A673 (cell line): ENCODE measurements at regions not wholly inside any gene's neighbourhood (a gene's known extent, or its start where the extent isn't known, plus 50 kb on each side); places are given as distances from the start of the nearest gene placed in this dataset.

ENCODE experiments used
- BruUV-seq: library from RNA; stranded (reverse); fragments of 400-500 nt; replicated peaks from 2 replicates; lab custom pipeline; 2021; lab: Mats Ljungman, UMichigan
- CTCF ChIA-PET: fragments of 300-600 bp; sonication (Branson Sonifier 250); formaldehyde crosslinking; loops from one replicate; lab custom pipeline; 2022; ENCODE audit warnings: antibody characterized with exemption; lab: Charles Lee
- POLR2A ChIA-PET: fragments of 300-600 bp; sonication (Branson Sonifier 250); formaldehyde crosslinking; loops from one replicate; lab custom pipeline; 2022; ENCODE audit warnings: antibody characterized with exemption; ENCODE audit not compliant: low non-redundant PET; lab: Charles Lee
- DNase-seq: peaks from one replicate; pipeline ENCODE4 v3.0.0-alpha.2; 2015; ENCODE audit warnings: low spot score
- H3K27ac ChIP-seq: fragments of 200-600 bp; sonication (generic); 2 replicates; pipeline ENCODE4 v1.5.1; 2016; ENCODE audit warnings: mixed run types, low read depth, mild to moderate bottlenecking, mixed read lengths, antibody characterized with exemption, low read length; ENCODE audit not compliant: poor library complexity, severe bottlenecking
- H3K27me3 ChIP-seq: fragments of 200-600 bp; sonication (generic); replicated peaks from 2 replicates; pipeline ENCODE4 v1.6.1; 2017; ENCODE audit warnings: mixed run types, low read depth, mild to moderate bottlenecking, mixed read lengths, antibody characterized with exemption, low read length; ENCODE audit not compliant: insufficient read depth, poor library complexity
- H3K36me3 ChIP-seq: fragments of 200-600 bp; sonication (generic); 2 replicates; pipeline ENCODE4 v1.6.1; 2016; ENCODE audit warnings: mixed run types, mild to moderate bottlenecking, mixed read lengths, antibody characterized with exemption, low read length; ENCODE audit not compliant: insufficient read depth, poor library complexity, severe bottlenecking
- H3K4me1 ChIP-seq: fragments of 200-600 bp; sonication (generic); 2 replicates; pipeline ENCODE4 v1.6.1; 2017; ENCODE audit warnings: mixed run types, mild to moderate bottlenecking, mixed read lengths, antibody characterized with exemption, low read length; ENCODE audit not compliant: insufficient read depth, poor library complexity, severe bottlenecking
- H3K4me3 ChIP-seq: fragments of 200-600 bp; sonication (generic); 2 replicates; pipeline ENCODE4 v1.5.1; 2016; ENCODE audit warnings: low read depth, mixed run types, mild to moderate bottlenecking, mixed read lengths, low read length; ENCODE audit not compliant: poor library complexity, severe bottlenecking
- H3K9me3 ChIP-seq: fragments of 200-600 bp; sonication (generic); 2 replicates; pipeline ENCODE4 v1.6.1; 2016; ENCODE audit warnings: mixed run types, low read depth, mild to moderate bottlenecking, mixed read lengths, antibody characterized with exemption, low read length; ENCODE audit not compliant: poor library complexity, severe bottlenecking
- CTCF ChIP-seq: fragments of 300-800, 200-600 bp; sonication (generic); conservative IDR thresholded peaks from 2 replicates; pipeline ENCODE4 v1.5.1; 2017; ENCODE audit warnings: low read depth, mild to moderate bottlenecking, antibody characterized with exemption, low read length, moderate library complexity, mixed read lengths
- EZH2 ChIP-seq: fragments of 200-600 bp; sonication (generic); IDR thresholded peaks from 2 replicates; pipeline ENCODE4 v1.6.1; 2017; ENCODE audit warnings: borderline replicate concordance, low read depth, mild to moderate bottlenecking, mixed read lengths, antibody characterized with exemption, low read length; ENCODE audit not compliant: poor library complexity, severe bottlenecking
- intact Hi-C: fragments of 100-400 bp; cut with micrococcal nuclease; formaldehyde crosslinking; loops from one replicate; pipeline ENCODE4 v1.10.0; 2022; ENCODE audit not compliant: unreplicated experiment

- no TSS peak for BruUV-seq
- Histone ChIP-seq H3K4me3 (no peak overlapping the region), H3K4me1 (no peaks in the 10 kb centered on the region), H3K27me3 (no peaks in the 10 kb centered on the region), H3K9me3 (no peaks in the 10 kb centered on the region), H3K36me3 (no peaks in the 10 kb centered on the region), H3K27ac (no peak overlapping the region)
- CTCF ChIA-PET, result no interaction called here
- intact Hi-C loops, result no loop called here
- POLR2A ChIA-PET, result no interaction called here
- DNase-seq, result no peak
- TF ChIP-seq EZH2 (no peak), CTCF (no peak)
Measured at GRCh38 chr7:11895337-11895736, 63.3 kb upstream of the THSD7A start.

GRCh38 chr7:11896663-11897062 lies 64.7 kb upstream of the THSD7A start:
- no peak for DNase-seq
- BruUV-seq, result no TSS peak
- H3K4me1 ChIP-seq, result no peaks in the 10 kb centered on the region
- ChIA-PET CTCF (no interaction called here), POLR2A (no interaction called here)
- H3K36me3 ChIP-seq, result no peaks in the 10 kb centered on the region
- H3K9me3 ChIP-seq, result no peaks in the 10 kb centered on the region
- no peak overlapping the region for H3K4me3 ChIP-seq
- no peak for TF ChIP-seq CTCF
- no peak for TF ChIP-seq EZH2
- intact Hi-C loops, result no loop called here
- H3K27me3 ChIP-seq, result no peaks in the 10 kb centered on the region
- no peak overlapping the region for H3K27ac ChIP-seq

- ChIA-PET POLR2A (no interaction called here), CTCF (no interaction called here)
- H3K4me1 ChIP-seq, result no peaks in the 10 kb centered on the region
- BruUV-seq, result no TSS peak
- no peaks in the 10 kb centered on the region for H3K9me3 ChIP-seq
- intact Hi-C loops, result no loop called here
- no peak for DNase-seq
- no peak overlapping the region for H3K27ac ChIP-seq
- H3K27me3 ChIP-seq, result no peaks in the 10 kb centered on the region
- H3K36me3 ChIP-seq, result no peaks in the 10 kb centered on the region
- TF ChIP-seq CTCF, result no peak
- TF ChIP-seq EZH2, result no peak
- H3K4me3 ChIP-seq, result no peak overlapping the region
Measured at GRCh38 chr7:11899247-11899646, 67.2 kb upstream of the THSD7A start.
